ENCODE measurements at regions not wholly inside any gene's neighbourhood (a gene's known extent, or its start where the extent isn't known, plus 50 kb on each side); places are given as distances from the start of the nearest gene placed in this dataset.

DNA sequence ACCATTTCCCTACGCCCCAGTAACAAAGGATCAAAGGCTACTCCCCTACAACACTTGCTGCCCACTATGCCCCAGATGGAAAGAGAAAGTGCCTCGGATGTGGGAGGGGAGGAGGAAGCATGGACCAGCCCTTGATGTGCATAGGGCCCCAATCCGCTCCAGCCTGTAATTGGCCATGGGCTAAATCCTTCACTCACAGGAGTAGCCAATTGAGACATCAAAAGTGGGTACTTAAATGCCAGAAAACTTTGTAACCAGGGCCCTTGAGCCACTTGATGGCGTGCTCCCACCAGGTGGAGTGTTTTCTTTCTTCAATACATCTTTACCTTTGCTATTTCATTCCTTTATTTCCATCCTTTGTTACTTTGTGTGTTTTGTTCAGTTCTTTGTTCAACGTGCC is 500.5 kb upstream of the LRRN3 start:
- TF ChIP-seq EZH2 (optimal IDR thresholded peaks at IDR 0.05; ENCODE audit: low read depth, low read length) = no peak
- no peak for TF ChIP-seq EZH2phosphoT487 (IDR thresholded peaks at IDR 0.05; ENCODE audit: low read length)
- no peak for TF ChIP-seq CTCF (IDR thresholded peaks at IDR 0.05; ENCODE audit: low read length)
- H4K20me1 ChIP-seq (ENCODE audit: insufficient read depth, low read length) = no peaks in the 10 kb centered on the region
- H3K36me3 ChIP-seq (replicated peaks; ENCODE audit: insufficient read depth, low read length) = no peaks in the 10 kb centered on the region
- no peak overlapping the region for H3K4me3 ChIP-seq (ENCODE audit: low read length)
- H3K79me2 ChIP-seq (ENCODE audit: low read length) = no peaks in the 10 kb centered on the region
- H3K9me2 ChIP-seq (replicated peaks; ENCODE audit: insufficient read depth, low read length) = no peaks in the 10 kb centered on the region
- no peaks in the 10 kb centered on the region for H3F3A ChIP-seq (ENCODE audit: insufficient read depth, low read length)
- H3K27me3 ChIP-seq (replicated peaks; ENCODE audit: insufficient read depth, low read length) = no peaks in the 10 kb centered on the region
- DNase-seq = no peak
- H3K9me3 ChIP-seq (replicated peaks; ENCODE audit: insufficient read depth, low read length) = no peaks in the 10 kb centered on the region
- no peak overlapping the region for H3K4me2 ChIP-seq (ENCODE audit: low read depth, low read length)
- no peak overlapping the region for H3K9ac ChIP-seq (ENCODE audit: low read length)
- H3K27ac ChIP-seq (ENCODE audit: low read length) = no peak overlapping the region
- H3K4me1 ChIP-seq (ENCODE audit: low read length) = no peaks in the 10 kb centered on the region
- no peak overlapping the region for H2AFZ ChIP-seq (ENCODE audit: low read length)

- no peak overlapping the region for H2AFZ ChIP-seq (ENCODE audit: low read length)
- H3K36me3 ChIP-seq (replicated peaks; ENCODE audit: insufficient read depth, low read length) = no peaks in the 10 kb centered on the region
Measured at GRCh38 chr7:110591341-110591740, 499.6 kb upstream of the LRRN3 start.

DNA sequence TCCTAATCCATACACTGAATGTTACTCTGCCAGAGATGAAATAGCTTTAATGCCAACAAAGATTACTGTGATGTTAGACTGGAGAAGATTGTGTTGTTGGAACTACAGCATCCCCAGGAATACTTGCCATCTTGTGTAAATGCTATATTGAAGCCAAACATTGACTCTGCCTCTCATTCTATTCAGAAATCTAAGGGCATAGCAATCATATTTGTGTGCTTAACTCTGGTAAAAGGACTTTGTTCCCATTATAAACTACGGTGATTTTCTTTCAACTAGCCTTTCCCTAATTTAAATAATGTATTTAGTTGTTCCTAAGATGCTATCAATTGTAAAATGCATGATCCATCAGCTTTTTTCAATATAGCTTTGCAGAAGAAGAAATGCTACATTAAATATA is 498.4 kb upstream of the LRRN3 start:
- H3K36me3 ChIP-seq (replicated peaks; ENCODE audit: insufficient read depth, low read length) = no peaks in the 10 kb centered on the region
- no peak overlapping the region for H2AFZ ChIP-seq (ENCODE audit: low read length)
- no peak for TF ChIP-seq CTCF (IDR thresholded peaks at IDR 0.05; ENCODE audit: low read length)
- no peak for TF ChIP-seq EZH2phosphoT487 (IDR thresholded peaks at IDR 0.05; ENCODE audit: low read length)
- no peak for TF ChIP-seq EZH2 (optimal IDR thresholded peaks at IDR 0.05; ENCODE audit: low read depth, low read length)
- no peaks in the 10 kb centered on the region for H3K27me3 ChIP-seq (replicated peaks; ENCODE audit: insufficient read depth, low read length)
- no peaks in the 10 kb centered on the region for H3K79me2 ChIP-seq (ENCODE audit: low read length)
- H3K9me3 ChIP-seq (replicated peaks; ENCODE audit: insufficient read depth, low read length) = no peaks in the 10 kb centered on the region
- no peak overlapping the region for H3K27ac ChIP-seq (ENCODE audit: low read length)
- no peak for DNase-seq
- H3K4me3 ChIP-seq (ENCODE audit: low read length) = no peak overlapping the region
- no peaks in the 10 kb centered on the region for H3F3A ChIP-seq (ENCODE audit: insufficient read depth, low read length)
- no peaks in the 10 kb centered on the region for H3K4me1 ChIP-seq (ENCODE audit: low read length)
- no peak overlapping the region for H3K9ac ChIP-seq (ENCODE audit: low read length)
- H3K9me2 ChIP-seq (replicated peaks; ENCODE audit: insufficient read depth, low read length) = no peaks in the 10 kb centered on the region
- no peak overlapping the region for H3K4me2 ChIP-seq (ENCODE audit: low read depth, low read length)
- no peaks in the 10 kb centered on the region for H4K20me1 ChIP-seq (ENCODE audit: insufficient read depth, low read length)

More at GRCh38 chr7:110591341-110591740, 499.6 kb upstream of the LRRN3 start:
- Histone ChIP-seq H3K9ac (ENCODE audit: low read length) (no peak overlapping the region), H3K4me3 (ENCODE audit: low read length) (no peak overlapping the region), H3F3A (ENCODE audit: insufficient read depth, low read length) (no peaks in the 10 kb centered on the region), H3K9me3 (replicated peaks; ENCODE audit: insufficient read depth, low read length) (no peaks in the 10 kb centered on the region), H3K9me2 (replicated peaks; ENCODE audit: insufficient read depth, low read length) (no peaks in the 10 kb centered on the region), H3K4me2 (ENCODE audit: low read depth, low read length) (no peak overlapping the region), H3K79me2 (ENCODE audit: low read length) (no peaks in the 10 kb centered on the region), H3K4me1 (ENCODE audit: low read length) (no peaks in the 10 kb centered on the region), H3K27ac (ENCODE audit: low read length) (no peak overlapping the region), H3K27me3 (replicated peaks; ENCODE audit: insufficient read depth, low read length) (no peaks in the 10 kb centered on the region), H4K20me1 (ENCODE audit: insufficient read depth, low read length) (no peaks in the 10 kb centered on the region)
- no peak for DNase-seq
- TF ChIP-seq EZH2 (optimal IDR thresholded peaks at IDR 0.05; ENCODE audit: low read depth, low read length) (no peak), CTCF (IDR thresholded peaks at IDR 0.05; ENCODE audit: low read length) (no peak), EZH2phosphoT487 (IDR thresholded peaks at IDR 0.05; ENCODE audit: low read length) (no peak)

Data from MM.1S (cell line).